Stomach (tissue), 4 donors: ENCODE measurements at regions not wholly inside any gene's neighbourhood (a gene's known extent, or its start where the extent isn't known, plus 50 kb on each side); places are given as distances from the start of the nearest gene placed in this dataset.

Source experiments
- EP300 ChIP-seq: sonication (generic); formaldehyde crosslinking; IDR thresholded peaks from one replicate; pipeline ENCODE4 v1.6.1; 2017; ENCODE audit warnings: antibody characterized with exemption
- POLR2A ChIP-seq, 4 donors: fragments of 450-650 bp; IDR thresholded peaks; one replicate each; pipeline ENCODE4 v1.6.1; 2016; ENCODE audit warnings: antibody characterized with exemption in 4 of 4, control low read depth in 2 of 4, mild to moderate bottlenecking in 1 of 4, moderate library complexity in 1 of 4
- POLR2AphosphoS5 ChIP-seq, 3 donors: sonication (generic); formaldehyde crosslinking; IDR thresholded peaks; one replicate each; pipeline ENCODE4 v1.6.1; 2016; ENCODE audit warnings: antibody characterized with exemption in 3 of 3
- TF ChIP-seq, protein P1 (sequence below), 7 experiments: fragments of 450-650 bp in 4 of 7; fragments of 200-600 bp in 3 of 7; sonication (generic) in 3 of 7; IDR thresholded peaks; one replicate each; pipeline ENCODE4 v1.5.1; 2016 to 2019; ENCODE audit warnings: antibody characterized with exemption in 7 of 7, control low read depth in 2 of 7, mild to moderate bottlenecking in 1 of 7

DNA sequence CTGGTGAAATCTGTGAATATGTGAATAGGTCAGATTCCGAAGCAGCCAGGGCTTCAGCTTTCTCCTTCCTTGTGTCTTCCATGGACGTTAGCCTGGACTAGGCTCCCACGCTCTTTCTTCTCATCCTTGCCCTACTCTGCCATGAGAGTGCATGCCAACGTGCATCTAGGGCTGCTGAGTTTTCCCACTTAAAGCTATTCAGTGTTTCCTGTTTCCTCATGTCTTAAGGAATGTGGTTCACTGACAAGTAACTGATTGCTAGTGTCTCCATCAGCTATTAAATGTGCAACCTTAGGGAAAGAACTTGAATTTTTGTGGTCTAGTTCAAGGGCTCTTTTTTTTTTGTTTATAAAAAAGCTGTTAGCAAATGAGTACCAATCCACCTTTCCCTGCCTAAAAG lies 642.3 kb upstream of the LINC00305 start:
- TF ChIP-seq, protein P1, sequence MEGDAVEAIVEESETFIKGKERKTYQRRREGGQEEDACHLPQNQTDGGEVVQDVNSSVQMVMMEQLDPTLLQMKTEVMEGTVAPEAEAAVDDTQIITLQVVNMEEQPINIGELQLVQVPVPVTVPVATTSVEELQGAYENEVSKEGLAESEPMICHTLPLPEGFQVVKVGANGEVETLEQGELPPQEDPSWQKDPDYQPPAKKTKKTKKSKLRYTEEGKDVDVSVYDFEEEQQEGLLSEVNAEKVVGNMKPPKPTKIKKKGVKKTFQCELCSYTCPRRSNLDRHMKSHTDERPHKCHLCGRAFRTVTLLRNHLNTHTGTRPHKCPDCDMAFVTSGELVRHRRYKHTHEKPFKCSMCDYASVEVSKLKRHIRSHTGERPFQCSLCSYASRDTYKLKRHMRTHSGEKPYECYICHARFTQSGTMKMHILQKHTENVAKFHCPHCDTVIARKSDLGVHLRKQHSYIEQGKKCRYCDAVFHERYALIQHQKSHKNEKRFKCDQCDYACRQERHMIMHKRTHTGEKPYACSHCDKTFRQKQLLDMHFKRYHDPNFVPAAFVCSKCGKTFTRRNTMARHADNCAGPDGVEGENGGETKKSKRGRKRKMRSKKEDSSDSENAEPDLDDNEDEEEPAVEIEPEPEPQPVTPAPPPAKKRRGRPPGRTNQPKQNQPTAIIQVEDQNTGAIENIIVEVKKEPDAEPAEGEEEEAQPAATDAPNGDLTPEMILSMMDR (IDR thresholded peaks at IDR 0.05): no peak
- TF ChIP-seq EP300 (no peak), POLR2A (IDR thresholded peaks at IDR 0.05) (no peak), POLR2AphosphoS5 (IDR thresholded peaks at IDR 0.05) (no peak)
